Caco-2 (cell line): ENCODE measurements at regions not wholly inside any gene's neighbourhood (a gene's known extent, or its start where the extent isn't known, plus 50 kb on each side); places are given as distances from the start of the nearest gene placed in this dataset.

Experiments used
- BruUV-seq: library from RNA; stranded (reverse); fragments of 400-500 nt; replicated peaks from 2 replicates; lab custom pipeline; 2021; lab: Mats Ljungman, UMichigan
- CTCF ChIA-PET: fragments of 300-600 bp; sonication (Branson Sonifier 250); formaldehyde crosslinking; loops from one replicate; lab custom pipeline; 2022; ENCODE audit warnings: antibody characterized with exemption; lab: Charles Lee
- POLR2A ChIA-PET: fragments of 300-600 bp; sonication (Branson Sonifier 250); formaldehyde crosslinking; loops from one replicate; lab custom pipeline; 2022; ENCODE audit warnings: antibody characterized with exemption; lab: Charles Lee
- DNase-seq, 2 experiments: peaks; one replicate each; pipeline versions ENCODE4 v3.0.0 to v3.0.0-alpha.2; 2020 to 2022
- H3K27me3 ChIP-seq: replicated peaks from 2 replicates; pipeline ENCODE4 v1.6.0; 2011; ENCODE audit warnings: low read length; ENCODE audit not compliant: control insufficient read depth, insufficient read depth
- H3K36me3 ChIP-seq: 2 replicates; pipeline ENCODE4 v1.5.1; 2011; ENCODE audit warnings: low read length; ENCODE audit not compliant: control insufficient read depth, insufficient read depth
- H3K4me1 ChIP-seq: fragments of 250-450 bp; sonication (Bioruptor Pico); 2 replicates; pipeline ENCODE4 v1.5.1; 2020; ENCODE audit warnings: mild to moderate bottlenecking
- H3K4me3 ChIP-seq: 2 replicates; pipeline ENCODE4 v1.5.1; 2011; ENCODE audit warnings: low read depth, mild to moderate bottlenecking, control low read depth, low read length
- H3K9me3 ChIP-seq: fragments of 250-450 bp; sonication (Bioruptor Pico); 2 replicates; pipeline ENCODE4 v1.5.1; 2020; ENCODE audit warnings: mild to moderate bottlenecking, moderate library complexity
- H3K27ac Mint-ChIP-seq: one replicate; pipeline ENCODE4 v1.8.0; 2022; ENCODE audit warnings: mixed read lengths; ENCODE audit not compliant: unreplicated experiment
- H3K27me3 Mint-ChIP-seq: one replicate; pipeline ENCODE4 v1.8.0; 2022; ENCODE audit warnings: mixed read lengths; ENCODE audit not compliant: insufficient read depth, unreplicated experiment
- H3K36me3 Mint-ChIP-seq: one replicate; pipeline ENCODE4 v1.8.0; 2022; ENCODE audit warnings: mild to moderate bottlenecking, mixed read lengths; ENCODE audit not compliant: insufficient read depth, unreplicated experiment
- H3K4me1 Mint-ChIP-seq: one replicate; pipeline ENCODE4 v1.8.0; 2022; ENCODE audit warnings: low read depth, mixed read lengths; ENCODE audit not compliant: unreplicated experiment
- H3K4me3 Mint-ChIP-seq: one replicate; pipeline ENCODE4 v1.8.0; 2022; ENCODE audit warnings: mild to moderate bottlenecking, moderate library complexity, mixed read lengths; ENCODE audit not compliant: unreplicated experiment
- H3K9me3 Mint-ChIP-seq: one replicate; pipeline ENCODE4 v1.8.0; 2022; ENCODE audit warnings: mixed read lengths; ENCODE audit not compliant: unreplicated experiment
- CTCF ChIP-seq, 2 experiments: fragments of 200-600 bp in 1 of 2; IDR thresholded peaks; 1 replicate in 1 of 2; 2 replicates in 1 of 2; pipeline versions ENCODE4 v1.5.1 to v1.8.0; 2011 to 2022; ENCODE audit warnings: antibody characterized with exemption in 1 of 2, control low read depth in 1 of 2, inconsistent platforms in 1 of 2, low read depth in 1 of 2, low read length in 1 of 2, mild to moderate bottlenecking in 1 of 2, moderate library complexity in 1 of 2; ENCODE audit not compliant: insufficient read depth in 1 of 2, severe bottlenecking in 1 of 2, unreplicated experiment in 1 of 2
- intact Hi-C: fragments of 100-400 bp; cut with micrococcal nuclease; formaldehyde crosslinking; loops from one replicate; pipeline ENCODE4 v1.10.0; 2022; ENCODE audit not compliant: unreplicated experiment

- Mint-ChIP-seq H3K4me3 (peak overlapping the region; percentile 22), H3K9me3 (peaks cover 10% of the 10 kb centered on the region), H3K27ac (peak overlapping the region; percentile 81), H3K4me1 (peaks cover 27% of the 10 kb centered on the region), H3K27me3 (no peaks in the 10 kb centered on the region), H3K36me3 (no peaks in the 10 kb centered on the region)
- intact Hi-C loops, result no loop called here
- BruUV-seq, result no TSS peak
- H3K27me3 ChIP-seq, result no peaks in the 10 kb centered on the region
- H3K9me3 ChIP-seq, result no peaks in the 10 kb centered on the region
- H3K4me3 ChIP-seq, result no peak overlapping the region
- DNase-seq, result peak in 1 of 2 experiments; percentile 31
- TF ChIP-seq CTCF (IDR thresholded peaks at IDR 0.05; ENCODE audit: insufficient read depth in 1 of 2, low read depth in 1 of 2, low read length in 1 of 2, severe bottlenecking in 1 of 2, unreplicated experiment in 1 of 2), result no peak
- CTCF ChIA-PET, result no interaction called here
- POLR2A ChIA-PET, result interaction anchor here (0.7 kb wide), 1 partner anchor 1832 kb away, joined by 4 read pairs; no protein-coding TSS in a partner anchor
- H3K4me1 ChIP-seq, result peaks cover 49% of the 10 kb centered on the region
- H3K36me3 ChIP-seq, result no peaks in the 10 kb centered on the region
These were observed 576.7 kb downstream of the DIPK2A start for GRCh38 chr3:144548346-144548745.

GRCh38 chr3:144549166-144549565, 577.5 kb downstream of the DIPK2A start:
- Mint-ChIP-seq H3K4me1 (peaks cover 29% of the 10 kb centered on the region), H3K27me3 (no peaks in the 10 kb centered on the region), H3K27ac (no peak overlapping the region), H3K4me3 (no peak overlapping the region), H3K36me3 (no peaks in the 10 kb centered on the region), H3K9me3 (peaks cover 10% of the 10 kb centered on the region)
- TF ChIP-seq CTCF (IDR thresholded peaks at IDR 0.05; ENCODE audit: insufficient read depth in 1 of 2, low read depth in 1 of 2, low read length in 1 of 2, severe bottlenecking in 1 of 2, unreplicated experiment in 1 of 2), result no peak
- H3K36me3 ChIP-seq, result no peaks in the 10 kb centered on the region
- ChIA-PET CTCF (no interaction called here), POLR2A (no interaction called here)
- no peak overlapping the region for H3K4me3 ChIP-seq
- H3K9me3 ChIP-seq, result no peaks in the 10 kb centered on the region
- no peak for DNase-seq
- peaks cover 55% of the 10 kb centered on the region for H3K4me1 ChIP-seq
- no TSS peak for BruUV-seq
- no peaks in the 10 kb centered on the region for H3K27me3 ChIP-seq
- intact Hi-C loops, result no loop called here

- peaks cover 51% of the 10 kb centered on the region for H3K4me1 ChIP-seq
- CTCF ChIA-PET, result no interaction called here
- no peaks in the 10 kb centered on the region for H3K36me3 ChIP-seq
- H3K4me3 ChIP-seq, result no peak overlapping the region
- H3K4me1 Mint-ChIP-seq, result peaks cover 29% of the 10 kb centered on the region
- H3K9me3 Mint-ChIP-seq, result peaks cover 10% of the 10 kb centered on the region
- no TSS peak for BruUV-seq
- peak in 1 of 2 experiments; percentile 13 for DNase-seq
- H3K36me3 Mint-ChIP-seq, result no peaks in the 10 kb centered on the region
- no peaks in the 10 kb centered on the region for H3K27me3 Mint-ChIP-seq
- intact Hi-C loops, result loop anchor here (2.0 to 10.0 kb wide), 3 partner anchors 210 to 578 kb away; partner anchors contain the start of gene DIPK2A
- H3K27me3 ChIP-seq, result no peaks in the 10 kb centered on the region
- H3K4me3 Mint-ChIP-seq, result no peak overlapping the region
- POLR2A ChIA-PET, result no interaction called here
- TF ChIP-seq CTCF (IDR thresholded peaks at IDR 0.05; ENCODE audit: insufficient read depth in 1 of 2, low read depth in 1 of 2, low read length in 1 of 2, severe bottlenecking in 1 of 2, unreplicated experiment in 1 of 2), result no peak
- no peak overlapping the region for H3K27ac Mint-ChIP-seq
- no peaks in the 10 kb centered on the region for H3K9me3 ChIP-seq
These were observed 580.9 kb downstream of the DIPK2A start for GRCh38 chr3:144552346-144553057.
